AG08396 (cell line): ENCODE measurements at regions not wholly inside any gene's neighbourhood (a gene's known extent, or its start where the extent isn't known, plus 50 kb on each side); places are given as distances from the start of the nearest gene placed in this dataset.

Experiments used
- DNase-seq: peaks from one replicate; pipeline ENCODE4 v3.0.0; 2012; ENCODE audit warnings: low spot score, mixed read lengths

DNA sequence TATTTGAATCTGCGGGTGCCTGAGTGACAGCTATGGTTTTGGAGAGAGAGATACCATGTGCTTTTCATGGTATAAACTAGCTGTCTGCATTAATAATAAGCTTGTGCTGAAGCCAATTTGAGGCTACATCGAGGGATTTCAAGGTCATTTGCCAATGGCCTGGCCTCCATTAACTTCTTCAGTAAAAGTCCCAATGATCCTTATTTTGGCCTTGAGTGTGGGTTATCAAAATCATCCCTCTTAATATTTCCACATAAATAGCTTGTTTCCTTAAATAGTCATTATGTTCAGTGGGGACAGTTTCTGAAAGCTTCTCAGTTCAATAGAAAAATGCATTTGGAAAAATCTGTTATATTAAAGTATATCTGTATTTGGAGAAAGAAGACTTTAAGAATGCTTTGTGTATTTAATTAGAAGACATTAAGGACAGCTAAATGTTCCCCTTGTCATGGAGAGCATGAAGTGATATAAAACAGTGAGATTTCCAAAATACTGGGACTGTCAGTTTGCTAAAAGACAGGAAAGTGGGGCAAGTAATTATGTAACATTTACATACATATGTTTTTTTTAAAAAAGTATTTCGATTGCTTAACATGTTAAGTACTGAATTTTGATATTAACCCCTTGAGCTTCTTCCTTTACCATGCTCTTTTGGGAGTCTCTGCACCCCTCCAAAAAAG lies 355.5 kb upstream of the ZEB2 start:
- no peak for DNase-seq

DNA sequence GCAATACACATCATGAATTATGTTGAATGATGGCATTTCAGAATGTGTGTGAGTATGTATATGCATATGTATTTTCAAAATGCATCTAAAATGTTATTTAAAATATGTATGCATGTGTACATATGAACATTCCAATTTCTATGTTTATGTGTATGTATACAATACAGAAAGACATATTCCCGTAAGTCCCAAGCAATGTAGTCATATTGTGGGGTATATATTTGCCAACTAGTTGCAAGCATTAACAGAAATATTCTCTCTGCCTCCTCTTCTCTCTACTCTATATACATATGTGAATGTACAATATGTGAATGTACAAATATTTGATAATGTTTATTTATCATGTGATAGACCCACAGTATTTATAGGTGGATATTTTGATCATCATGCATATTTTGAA lies 345.8 kb upstream of the ZEB2 start:
- no peak for DNase-seq

DNA sequence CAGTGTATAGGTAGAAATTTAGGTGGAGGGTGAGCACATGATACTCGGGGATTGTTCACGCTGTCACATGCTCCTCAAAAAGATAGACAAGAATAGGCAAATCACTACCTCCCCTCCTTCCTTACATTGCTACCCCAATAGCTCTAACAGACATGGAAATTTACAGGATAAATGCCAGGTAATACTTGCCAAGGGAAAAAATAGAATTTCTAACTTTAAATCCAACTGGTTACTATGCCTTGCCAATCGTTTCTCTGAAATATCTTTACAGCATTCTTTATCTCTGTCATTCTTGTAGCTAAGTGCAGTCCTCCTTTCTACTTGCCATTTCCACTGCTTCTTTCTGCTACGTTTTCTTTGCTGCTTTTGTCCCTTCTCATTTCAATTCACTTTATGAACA lies 339.8 kb upstream of the ZEB2 start:
- no peak for DNase-seq

DNA sequence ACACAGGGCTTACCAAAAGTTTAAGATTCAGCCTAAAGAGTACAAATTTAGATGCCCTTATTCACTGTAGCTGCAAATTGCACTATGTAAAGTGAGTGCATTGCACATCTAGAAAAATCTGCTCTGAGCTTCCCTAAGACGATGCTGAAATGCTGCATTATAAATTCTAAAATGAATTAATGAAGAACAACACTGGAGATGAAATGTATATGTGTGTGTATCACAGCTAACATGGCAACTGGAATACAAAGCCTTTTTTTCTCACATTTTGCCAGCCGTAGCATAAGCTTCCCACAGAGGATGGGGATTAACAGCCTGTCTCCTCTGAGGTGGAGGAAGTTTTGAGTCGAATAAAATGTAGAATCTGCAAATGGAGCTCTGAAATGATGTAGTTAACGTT lies 338.3 kb upstream of the ZEB2 start:
- DNase-seq = no peak

DNA sequence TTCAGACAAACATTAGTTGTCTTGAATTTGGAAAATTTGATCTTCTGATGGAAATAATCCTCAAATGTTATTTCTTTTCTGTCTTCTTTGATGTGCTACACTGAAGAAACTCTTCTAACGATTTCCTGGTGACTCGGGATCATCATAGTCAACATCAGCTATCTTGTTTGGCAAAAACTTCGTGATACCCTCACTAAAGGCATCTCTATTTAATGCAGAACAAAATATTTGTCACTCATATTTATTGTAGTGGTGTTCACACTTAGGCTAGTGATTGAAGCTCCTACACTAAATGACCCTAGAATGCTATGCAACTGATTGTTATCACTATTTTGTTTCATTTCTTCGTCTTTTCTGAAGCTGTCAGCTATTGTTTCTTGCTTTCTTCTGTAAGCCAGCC lies 334.7 kb upstream of the ZEB2 start:
- no peak for DNase-seq

DNA sequence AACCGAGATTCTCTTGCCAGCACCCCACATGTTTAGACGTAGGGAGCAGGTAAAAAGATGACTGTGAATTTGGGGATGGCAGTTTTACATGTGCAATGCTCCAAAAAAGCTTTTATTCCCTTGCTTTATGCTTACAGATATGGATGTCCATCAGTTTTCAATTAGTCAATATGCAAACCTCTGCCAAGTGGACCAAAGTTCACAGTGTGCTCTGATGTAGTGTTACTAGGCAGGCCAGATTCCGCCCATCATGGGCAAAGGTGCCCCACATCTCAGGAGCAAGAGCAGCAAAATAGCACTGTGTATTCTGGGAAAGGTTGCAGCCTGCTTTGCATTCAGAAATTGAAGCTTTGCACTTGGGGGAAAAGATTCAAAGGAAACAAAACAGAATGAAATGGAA lies 329.7 kb upstream of the ZEB2 start:
- no peak for DNase-seq

DNA sequence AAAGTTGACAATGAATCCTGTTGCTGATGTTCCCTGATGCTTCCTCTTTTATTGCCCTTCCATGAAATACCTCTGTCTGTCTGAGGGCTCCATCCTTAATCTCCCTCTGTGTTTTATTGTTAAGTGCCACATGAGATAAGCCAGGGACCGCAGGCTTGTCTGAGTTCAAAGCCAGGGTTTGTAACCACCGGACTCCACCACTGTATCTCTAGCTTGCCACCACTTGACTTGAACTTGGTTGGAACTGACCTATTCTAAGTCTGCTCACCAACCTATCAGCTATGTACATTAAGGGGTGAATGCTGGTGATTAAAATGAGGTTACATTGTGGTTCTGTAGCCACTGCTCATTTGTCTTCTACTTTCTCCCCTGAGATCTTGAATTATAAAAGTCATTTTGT lies 328.5 kb upstream of the ZEB2 start:
- no peak for DNase-seq

DNA sequence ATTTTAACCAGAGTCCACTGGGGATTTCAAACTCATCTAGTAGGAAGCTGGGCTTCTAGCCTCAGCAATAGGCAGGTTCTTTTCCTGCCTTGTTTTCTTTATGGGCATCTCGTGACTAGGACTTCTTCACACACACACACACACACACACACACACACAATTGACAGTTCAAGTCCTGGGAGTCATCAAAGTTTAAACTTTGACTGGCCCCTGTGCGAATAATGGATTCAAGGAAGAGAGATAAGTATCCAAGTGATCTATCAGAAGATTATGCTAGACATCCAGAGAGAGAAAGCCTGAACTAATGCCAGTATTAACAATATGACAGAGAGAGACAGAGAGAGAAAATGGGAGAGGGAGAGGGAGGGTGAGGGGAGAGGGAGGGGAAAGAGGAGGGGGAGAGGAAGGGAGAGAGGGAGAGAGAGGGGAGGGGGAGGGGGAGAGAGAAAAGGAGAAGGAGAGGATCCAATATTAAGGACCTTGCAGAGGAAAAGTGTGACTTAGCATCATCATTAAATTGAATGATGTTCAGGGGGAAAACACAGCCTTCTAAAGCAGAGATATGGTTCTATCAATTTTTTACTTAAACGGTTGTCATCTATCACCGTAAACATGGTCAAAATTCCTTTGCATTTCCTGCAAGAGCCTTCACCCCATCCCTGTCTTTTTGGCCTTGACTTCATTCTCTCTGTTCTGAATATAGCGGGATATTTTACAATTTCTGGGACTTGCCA lies 327.6 kb upstream of the ZEB2 start:
- no peak for DNase-seq

DNA sequence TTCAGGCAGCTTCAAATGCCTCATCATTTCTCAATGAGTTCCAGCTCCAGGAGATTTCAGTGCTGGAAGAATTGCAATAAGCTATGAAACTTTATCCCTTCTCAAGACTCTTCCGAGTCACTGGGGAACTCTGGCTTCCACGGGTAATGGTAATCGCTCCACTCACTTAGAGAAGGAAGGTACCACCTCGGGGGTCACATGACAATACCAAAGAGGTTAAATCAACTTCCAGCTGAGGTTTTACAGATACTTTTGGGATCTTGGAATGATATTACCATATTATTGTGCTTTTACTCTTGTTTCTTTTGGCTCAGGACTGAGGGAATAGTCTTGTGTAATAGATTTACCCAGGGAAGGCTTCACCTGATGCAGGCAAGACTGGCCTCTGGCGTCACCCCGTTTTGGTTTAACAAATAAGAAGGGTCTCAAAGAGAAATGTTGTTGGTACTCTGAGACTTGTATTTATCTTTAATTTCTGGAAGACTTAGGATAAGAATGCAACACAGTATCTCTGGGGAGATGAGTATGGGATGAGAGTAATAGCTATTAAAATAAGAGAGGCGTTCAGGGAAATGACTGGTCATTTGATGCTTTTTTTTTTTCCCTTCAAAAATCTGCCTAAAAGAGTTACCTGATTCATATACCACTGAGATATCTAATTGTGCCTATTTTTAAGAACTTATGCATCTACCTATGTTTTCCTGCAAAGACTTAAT lies 316.9 kb upstream of the ZEB2 start:
- no peak for DNase-seq

DNA sequence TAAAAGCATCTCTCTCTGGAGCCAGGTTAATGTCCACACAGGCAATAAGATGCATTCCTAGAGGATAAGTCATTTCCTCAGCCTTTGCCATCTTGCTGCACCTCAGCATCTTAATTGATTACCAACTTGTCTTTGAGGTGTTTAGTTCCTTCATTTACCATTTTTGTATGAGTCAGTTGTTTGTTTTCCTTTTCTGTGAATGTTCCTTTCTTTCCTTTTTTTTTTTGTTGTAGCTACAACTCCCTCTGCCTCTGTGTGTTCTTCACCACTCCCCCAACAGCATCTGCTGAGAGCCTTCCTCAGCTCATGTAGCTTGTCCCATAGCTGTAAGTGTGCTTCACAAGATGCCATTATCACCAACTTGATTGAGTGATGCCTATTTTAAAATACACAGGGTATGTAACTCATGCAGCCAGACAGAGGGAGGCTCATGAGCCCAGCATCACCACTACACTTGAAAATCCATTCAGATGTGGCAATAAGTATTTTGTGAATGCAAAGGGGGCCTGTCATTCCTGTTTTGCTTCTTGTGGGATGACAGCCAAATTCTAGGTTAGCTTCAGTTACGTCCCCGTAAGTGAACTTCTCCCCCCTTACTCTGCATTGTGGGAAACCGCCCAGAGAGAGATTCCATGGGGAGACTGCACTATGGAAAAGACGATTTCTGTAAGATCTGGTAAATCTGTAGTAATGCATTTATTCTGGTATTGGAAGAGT lies 315.9 kb upstream of the ZEB2 start:
- DNase-seq = no peak

DNA sequence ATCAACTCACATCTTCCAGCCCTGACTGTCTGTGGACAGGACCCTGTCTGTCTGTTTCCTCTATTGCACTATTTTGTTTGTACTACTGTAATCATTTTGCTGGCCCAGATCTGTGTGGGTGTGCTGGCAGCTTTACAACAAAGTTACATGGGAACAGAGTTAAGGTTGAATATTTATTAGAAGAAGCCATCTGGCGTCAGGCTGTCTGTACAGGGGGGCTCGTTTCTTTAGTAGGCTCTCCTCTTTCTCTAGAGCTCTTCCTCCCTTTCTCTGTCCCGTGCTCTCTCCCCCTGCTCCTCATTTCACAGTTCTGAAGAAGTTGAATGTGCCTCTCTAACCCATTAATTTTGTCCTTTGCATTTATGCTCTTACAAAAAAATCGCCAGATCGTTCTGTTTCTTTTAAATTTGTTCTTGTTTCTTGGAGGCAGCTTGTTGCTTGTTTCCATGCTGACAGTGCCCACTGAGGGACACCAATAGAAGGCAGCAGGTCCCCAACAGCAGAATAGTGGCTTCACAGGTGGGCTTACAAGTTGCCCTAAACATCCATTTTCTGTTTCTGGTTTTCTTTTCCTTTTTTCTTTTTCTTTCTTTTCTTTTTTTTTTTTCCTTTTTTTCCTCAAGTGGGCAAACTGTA lies 315.2 kb upstream of the ZEB2 start:
- peak; percentile 10 for DNase-seq

DNA sequence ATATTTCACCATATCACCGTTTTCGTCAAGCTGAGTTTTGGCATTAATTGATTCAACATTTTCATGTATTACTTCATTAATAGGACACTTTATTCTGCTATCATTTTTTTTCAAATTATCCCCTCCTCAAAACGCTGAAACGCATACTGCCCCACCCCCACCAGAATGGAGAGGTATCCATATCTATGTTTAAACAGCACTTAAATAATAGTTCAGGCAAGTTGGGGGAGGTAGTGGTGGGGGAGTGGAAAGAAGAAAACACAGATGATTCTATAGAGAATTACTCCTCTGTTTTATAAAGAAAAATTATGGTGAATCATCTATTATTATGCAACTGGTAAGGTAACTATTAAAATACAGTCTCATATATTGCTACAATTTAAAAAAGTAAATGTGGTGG lies 314.4 kb upstream of the ZEB2 start:
- no peak for DNase-seq

DNA sequence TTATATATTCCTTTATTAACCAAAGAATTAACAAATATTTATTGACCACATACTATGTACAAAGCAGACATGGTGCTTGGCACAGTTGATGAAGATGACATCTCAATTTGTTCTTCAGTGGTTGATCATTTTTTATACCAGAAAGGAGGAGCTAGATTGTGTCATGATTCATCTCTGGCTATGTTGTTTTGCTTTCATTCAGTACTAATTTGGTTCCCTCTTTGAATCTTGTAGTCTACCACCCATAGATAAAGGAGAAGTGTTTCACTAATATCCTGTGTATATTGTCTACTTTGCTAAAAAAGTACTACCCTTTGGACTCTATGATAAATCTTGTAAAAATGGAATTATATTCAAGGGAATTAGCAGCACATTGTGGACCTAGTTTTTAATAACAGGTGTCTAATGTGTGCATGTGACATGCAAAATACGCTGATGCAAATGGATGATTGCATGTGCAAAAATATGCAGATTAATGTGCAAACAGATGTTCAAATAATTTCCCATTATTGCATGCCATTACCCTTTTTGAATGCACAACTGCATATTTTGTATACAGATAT lies 313.2 kb upstream of the ZEB2 start:
- DNase-seq = no peak

DNA sequence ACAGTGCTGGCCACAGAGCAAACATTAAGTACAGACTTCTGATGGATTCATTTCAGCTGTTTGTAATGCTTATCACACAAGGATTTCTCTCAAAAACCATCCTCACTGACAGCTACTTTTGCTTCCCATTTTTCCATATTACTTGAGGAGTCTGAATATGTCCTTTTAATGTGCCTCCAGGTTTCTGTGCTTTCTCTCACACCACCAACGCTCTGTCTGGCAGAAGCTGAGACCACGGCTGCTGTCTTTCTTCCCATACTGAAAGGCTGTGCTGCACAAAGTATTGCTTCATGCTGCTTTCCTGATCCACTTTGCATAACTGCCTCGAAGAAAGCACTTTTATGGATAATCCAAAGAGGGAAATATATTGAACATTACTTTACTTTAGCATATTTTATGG lies 312.1 kb upstream of the ZEB2 start:
- DNase-seq = no peak

DNA sequence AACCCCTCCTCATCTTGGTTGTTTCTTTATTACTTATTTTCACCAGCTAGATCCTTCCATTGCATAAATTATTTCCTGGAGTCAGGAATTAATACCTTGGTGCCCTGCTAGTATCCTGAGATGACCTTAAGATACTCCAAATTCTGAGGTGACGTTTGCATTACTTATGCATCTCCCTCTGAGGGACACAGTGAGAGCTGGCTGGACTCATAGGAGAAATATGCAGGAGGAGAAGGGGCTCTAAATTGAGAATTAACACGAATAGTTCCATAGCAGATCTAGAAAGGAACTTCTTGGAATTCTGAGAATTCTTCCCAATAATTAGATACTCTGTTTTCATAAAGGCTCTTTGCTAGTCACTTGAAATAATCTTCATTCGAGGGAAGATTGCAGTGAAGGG lies 310.6 kb upstream of the ZEB2 start:
- no peak for DNase-seq

DNA sequence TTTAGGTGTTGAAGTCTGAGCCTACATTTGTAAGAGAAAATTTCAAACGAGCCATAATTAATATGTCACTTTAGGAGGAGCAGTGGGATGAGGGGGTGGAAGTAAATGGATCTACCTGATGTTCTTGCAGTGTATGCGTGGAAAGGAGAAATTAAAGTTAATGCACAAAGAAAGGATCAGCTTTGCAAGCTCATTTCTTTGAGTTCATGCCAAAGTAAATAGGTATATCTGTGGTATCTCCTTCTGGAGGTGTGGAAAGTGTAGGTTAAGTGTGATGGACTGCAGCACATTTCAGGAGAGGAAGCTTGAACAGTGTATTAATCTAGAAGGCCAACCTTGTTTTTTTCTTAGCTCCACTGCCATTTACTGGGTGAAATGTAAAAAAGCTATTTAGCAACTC lies 307.5 kb upstream of the ZEB2 start:
- DNase-seq = no peak

DNA sequence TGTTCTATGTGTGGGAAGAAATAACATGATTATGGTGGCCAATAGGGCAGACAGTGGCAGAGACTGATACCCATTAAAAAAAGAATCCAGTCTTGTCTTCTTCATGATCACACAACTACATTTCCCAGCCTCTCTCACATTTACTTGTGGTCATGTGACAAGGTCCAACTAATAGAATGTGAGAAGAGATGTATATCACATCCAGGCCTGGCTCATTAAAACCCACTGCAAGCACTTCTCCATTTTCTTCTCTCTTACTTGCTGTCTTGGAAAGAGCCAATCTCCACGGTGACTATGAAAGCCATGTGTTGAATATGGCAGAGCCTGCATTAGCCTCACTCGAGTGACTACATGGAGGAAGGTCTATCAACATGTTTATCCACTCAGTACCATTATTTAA lies 306.2 kb upstream of the ZEB2 start:
- DNase-seq = no peak

DNA sequence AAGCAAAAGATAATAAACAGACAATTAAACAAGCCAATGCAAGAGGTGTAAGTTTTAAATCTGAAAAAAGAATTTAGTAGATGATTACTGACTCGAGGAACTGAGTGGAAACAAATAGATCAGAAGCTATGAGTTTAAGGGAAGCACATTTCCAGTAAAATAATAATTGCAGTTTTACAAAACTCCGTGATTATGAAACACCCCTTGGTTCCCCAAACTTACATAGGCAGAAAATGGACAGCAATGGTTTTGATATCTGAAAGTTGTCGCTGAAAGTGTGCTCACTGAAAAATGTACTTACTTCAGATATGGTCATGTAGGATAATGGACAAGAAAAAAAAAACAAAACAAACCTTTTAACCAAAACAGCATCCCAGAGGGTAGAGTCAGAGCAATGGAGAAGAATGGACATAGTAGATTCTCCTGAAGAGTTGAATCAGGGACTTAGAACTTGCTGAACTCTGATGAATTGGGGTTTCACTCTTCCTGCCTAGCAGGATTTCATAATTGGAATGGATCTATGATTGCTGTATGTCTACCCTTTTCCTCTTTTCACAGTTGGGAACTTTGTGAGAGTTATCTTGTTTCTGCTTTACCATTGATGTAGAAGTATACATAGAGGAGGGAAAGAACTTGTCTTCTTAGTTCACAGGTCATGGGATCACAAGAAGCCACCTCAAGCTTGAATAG lies 305.6 kb upstream of the ZEB2 start:
- DNase-seq = no peak

DNA sequence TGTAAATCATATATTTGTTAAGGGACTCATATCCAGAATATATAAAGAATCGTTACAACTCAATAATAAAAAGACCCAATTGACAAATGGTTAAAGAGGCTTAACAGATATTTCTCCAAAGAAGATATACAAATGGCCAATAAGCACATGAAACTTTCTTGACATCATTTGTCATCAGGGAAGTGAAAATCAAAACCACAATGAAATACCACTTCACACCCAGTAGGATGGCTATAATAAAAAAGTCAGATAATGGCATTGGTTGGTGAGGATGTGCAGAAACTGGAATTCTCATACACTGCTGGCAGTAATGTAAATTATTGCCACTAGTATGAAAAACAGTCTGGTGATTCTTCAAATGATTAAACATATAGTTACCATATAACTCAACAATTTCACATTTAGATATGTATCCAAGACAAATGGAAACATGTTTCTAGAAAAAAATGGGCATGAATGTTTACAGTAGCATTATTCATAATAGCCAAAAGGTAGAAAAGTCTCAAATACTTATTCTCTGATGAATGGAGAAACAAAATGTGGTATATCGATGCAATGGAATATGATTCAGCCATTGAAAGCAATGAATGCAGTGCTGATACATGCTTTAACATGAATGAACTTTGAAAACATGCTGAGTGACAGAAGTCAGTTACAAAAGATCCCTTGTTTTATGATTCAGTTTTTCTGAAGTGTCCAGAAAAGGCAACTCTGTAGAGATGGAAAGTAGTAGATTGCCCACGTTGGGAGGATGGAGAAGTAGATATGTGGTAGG lies 304.6 kb upstream of the ZEB2 start:
- no peak for DNase-seq

DNA sequence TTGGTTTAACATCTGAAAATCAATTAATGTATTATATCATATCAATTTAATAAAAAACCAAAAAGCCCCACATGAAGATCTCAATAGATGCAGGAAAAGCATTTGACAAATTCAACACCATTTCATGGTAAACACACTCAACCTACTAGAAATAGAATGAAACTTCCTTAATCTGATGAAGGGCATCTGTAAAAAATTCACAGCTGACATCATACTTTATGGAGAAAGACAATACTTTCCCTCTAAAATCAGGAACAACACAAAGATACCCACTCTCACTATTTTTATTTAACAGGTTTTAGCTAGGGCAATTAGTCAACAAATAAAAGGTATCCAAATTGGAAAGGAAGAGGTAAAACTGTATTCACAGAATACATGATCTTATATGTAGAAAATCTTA lies 303.0 kb upstream of the ZEB2 start:
- DNase-seq = no peak

DNA sequence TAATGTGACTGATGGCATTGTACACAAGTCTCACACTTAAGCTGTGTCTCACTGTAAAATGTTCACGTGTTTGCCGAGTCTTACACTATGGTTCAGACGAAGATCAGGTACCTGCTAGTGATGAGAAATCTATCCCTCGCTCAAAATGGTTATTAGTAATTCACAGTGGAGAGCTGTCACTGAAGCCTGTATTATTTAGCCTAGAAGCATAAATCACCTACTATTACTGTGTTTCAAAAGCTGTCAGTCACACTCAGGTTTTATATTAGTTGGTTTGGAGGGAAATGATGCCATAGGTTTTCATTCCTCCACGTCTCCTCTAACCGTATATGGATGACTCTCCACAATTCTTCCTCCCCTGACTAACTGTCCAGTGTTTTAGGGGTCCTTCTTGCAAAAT lies 292.4 kb upstream of the ZEB2 start:
- DNase-seq = no peak
